NCI-H510A treated with DMSO at 0.1 percent for 48 hours (cell line): ENCODE measurements at regions not wholly inside any gene's neighbourhood (a gene's known extent, or its start where the extent isn't known, plus 50 kb on each side); places are given as distances from the start of the nearest gene placed in this dataset.

Source experiments
- DNase-seq: peaks from one replicate; lab custom pipeline; 2025; lab: John Stamatoyannopoulos, UW

DNA sequence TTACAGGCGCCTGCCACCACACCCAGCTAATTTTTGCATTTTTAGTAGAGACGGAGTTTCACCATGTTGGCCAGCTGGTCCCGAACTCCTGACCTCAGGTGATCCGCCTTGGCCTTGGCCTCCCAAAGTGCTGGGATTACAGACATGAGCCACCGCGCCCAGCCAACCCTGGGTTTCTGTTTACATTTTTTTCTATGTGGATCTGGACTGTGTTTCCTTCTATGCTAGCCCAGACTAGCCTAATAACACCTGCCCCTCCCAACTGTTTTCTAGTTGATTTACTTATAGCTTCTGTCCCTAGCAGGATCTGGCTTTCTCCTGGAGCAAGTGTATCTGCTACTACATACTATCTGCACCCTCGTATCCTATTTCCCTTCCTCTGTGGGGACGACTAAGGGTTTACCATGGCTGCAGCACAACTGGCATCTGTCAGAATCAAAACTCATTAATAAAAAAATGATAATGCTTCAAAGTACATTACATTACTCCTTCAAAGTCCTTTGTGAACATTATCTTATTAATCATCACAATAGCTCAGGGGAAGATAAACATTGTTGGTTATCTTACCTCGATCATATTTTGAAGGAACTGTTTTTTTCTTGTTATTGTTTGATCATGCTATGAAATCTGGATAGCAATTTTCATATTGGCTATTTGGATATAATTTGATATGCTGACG lies 228.3 kb downstream of the KLF5 start:
- DNase-seq, result peak; percentile 45

GRCh38 chr13:73286177-73286576 lies 227.4 kb downstream of the KLF5 start:
- no peak for DNase-seq

- no peak for DNase-seq
Observed at GRCh38 chr13:73284081-73284874, 225.5 kb downstream of the KLF5 start.

DNA sequence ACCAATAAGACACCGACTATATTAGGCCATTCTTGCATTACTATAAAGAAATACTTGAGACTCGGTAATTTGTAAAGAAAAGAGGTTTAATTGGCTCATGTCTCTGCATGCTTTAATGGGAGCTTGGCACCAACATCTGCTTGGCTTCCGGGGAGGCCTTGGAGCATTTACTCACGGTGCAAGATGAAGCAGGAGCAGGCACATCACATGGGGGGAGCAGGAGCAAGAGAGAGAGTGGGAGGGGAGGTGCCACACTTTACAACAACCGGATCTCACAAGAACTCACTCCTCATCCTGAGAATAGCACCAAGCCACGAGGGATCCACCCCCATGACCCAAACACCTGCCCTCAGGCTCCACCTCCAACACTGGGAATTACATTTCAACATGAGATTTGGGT lies 224.8 kb downstream of the KLF5 start:
- no peak for DNase-seq

DNA sequence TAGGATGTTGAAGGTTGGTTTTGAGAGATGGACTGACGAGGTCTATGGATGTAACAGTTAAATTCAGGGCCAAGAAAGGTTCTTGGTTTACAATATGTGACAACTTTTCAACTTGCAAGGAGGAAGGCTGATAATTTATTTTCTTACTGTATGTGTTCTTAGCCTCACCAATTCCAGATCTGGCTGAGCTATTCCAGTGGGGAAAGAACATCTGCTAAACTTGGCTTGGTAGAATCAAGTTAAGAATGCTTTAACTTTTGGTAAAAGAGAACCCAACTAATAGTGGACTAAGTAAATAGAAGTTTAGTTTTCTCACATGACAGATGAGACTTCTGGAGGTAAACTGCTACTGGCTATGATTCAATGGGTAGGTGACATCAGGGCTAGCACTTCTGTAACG lies 222.9 kb downstream of the KLF5 start:
- DNase-seq, result no peak

- DNase-seq, result no peak
Observed at GRCh38 chr13:73278186-73278585, 219.4 kb downstream of the KLF5 start.

DNA sequence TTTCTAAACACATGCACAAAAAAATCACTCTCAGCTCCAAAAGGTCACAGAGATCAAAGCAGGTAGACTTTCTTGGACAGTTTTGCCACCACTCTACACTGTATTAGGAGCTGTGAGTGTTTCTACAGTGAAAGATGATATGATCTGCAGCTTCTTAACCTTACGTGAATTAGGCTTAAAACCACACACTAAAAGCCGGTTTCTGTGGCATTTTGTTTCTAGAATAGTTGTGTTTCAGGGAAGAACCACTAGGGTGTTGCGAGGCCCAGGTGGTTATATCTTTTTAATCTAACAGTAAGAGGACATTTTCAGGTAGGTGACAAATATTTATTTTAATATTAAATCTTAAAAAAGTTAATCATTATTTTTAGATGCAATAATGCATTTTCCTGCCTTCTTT lies 216.4 kb downstream of the KLF5 start:
- DNase-seq, result no peak

DNA sequence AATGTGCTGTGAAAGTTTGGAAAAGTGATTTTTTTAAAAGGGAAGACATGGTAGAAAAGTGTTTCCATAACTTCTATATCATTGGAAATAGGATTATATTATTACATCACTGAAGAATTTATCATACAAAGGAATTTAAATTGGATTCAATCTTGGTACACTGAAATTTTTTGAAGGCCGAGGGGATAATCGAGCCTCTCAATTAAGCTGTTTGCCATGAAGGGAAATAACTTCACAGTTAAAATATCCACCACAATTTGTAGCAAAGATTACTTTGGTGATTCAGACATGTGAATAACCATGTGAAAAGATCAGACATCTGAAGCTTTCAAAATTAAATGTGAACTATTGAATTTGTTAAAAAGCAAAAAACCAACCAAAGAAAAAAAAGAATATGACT lies 215.3 kb downstream of the KLF5 start:
- DNase-seq, result no peak

DNA sequence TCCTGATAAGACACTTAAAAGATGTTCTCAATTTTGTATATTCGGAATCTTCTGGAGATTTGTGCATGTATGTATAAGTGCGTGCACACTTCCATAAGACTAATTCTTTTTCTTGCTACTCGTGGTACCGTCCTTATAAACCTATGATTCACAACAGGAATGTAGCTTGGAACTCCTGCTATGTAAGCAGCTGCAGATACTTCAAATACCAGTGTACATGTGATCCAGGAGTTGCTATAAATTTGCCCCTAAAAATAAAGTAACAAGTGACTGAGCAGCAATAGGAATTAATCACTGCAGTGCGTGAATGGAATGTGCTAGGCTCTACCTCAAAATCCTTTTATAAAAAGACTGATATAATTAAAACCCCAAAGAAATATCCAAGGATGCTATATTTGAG lies 214.9 kb downstream of the KLF5 start:
- DNase-seq, result no peak

- no peak for DNase-seq
Observed at GRCh38 chr13:73273276-73273675, 214.5 kb downstream of the KLF5 start.

DNA sequence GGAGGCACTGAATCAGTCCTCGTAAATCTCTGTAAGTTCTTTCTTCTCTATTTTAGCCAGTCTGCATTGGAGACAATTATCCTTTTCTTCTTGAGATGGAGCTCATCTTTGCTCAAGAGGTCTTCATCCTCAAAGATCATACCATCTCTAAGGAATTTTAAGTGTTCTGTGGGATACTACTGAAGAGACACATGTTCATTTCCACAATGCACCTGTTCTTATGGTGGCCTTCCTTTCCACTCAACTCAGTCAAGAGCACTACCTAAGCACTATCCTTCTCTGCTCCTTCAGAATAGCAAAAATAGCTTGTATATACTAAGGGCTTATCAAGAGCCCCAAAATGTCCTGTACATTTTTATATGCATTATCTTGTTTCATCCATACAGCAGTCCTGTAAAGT lies 214.0 kb downstream of the KLF5 start:
- DNase-seq, result no peak

- no peak for DNase-seq
Observed at GRCh38 chr13:73268306-73268705, 209.5 kb downstream of the KLF5 start.

DNA sequence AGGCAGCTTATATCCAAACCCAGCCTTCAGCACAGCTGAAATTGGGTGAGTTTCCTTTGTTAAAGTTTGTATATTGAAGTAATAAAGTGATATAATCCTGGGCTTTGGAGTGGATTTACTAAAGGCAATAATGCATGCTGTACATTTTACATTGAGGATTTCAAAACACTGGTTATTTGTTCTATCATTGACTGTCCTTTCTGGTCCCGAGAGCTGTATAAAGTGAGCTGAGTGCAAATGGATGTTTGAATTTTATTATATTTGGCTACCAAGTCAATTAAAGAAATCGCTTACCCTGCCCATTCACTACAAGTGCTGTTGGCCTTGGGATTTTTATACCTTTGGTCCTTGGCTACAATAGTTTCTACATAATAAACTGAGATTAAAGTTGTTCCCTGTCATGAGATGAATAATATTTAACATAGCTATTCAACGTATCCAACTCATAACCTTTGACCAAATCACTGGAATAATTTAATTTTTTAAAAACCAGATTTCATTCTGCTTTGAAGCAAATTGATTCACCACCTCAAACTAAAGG lies 207.9 kb downstream of the KLF5 start:
- DNase-seq, result no peak

- no peak for DNase-seq
Observed at GRCh38 chr13:73262862-73263627, 204.2 kb downstream of the KLF5 start.

DNA sequence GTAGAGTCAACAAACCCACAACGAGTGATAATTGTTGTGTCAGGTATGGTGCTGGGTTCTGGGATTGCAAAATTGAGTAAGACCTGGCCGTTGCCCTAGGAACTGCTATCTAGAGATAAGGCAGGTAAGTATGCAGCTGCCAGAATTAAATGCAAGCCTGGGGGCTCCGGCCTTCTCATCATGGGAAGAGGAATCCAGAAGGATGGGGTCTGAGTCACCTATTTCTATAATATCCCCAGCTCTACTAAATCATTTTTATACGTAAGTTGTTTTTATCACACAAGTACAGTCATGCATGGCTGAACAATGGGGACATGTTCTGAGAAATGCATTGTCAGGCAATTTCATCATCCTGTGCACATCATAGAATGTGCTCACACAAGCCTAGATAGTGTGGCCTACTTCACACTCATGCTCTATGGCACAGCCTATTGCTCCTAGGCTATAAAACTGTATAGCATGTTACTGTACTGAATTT lies 203.0 kb downstream of the KLF5 start:
- DNase-seq, result no peak

DNA sequence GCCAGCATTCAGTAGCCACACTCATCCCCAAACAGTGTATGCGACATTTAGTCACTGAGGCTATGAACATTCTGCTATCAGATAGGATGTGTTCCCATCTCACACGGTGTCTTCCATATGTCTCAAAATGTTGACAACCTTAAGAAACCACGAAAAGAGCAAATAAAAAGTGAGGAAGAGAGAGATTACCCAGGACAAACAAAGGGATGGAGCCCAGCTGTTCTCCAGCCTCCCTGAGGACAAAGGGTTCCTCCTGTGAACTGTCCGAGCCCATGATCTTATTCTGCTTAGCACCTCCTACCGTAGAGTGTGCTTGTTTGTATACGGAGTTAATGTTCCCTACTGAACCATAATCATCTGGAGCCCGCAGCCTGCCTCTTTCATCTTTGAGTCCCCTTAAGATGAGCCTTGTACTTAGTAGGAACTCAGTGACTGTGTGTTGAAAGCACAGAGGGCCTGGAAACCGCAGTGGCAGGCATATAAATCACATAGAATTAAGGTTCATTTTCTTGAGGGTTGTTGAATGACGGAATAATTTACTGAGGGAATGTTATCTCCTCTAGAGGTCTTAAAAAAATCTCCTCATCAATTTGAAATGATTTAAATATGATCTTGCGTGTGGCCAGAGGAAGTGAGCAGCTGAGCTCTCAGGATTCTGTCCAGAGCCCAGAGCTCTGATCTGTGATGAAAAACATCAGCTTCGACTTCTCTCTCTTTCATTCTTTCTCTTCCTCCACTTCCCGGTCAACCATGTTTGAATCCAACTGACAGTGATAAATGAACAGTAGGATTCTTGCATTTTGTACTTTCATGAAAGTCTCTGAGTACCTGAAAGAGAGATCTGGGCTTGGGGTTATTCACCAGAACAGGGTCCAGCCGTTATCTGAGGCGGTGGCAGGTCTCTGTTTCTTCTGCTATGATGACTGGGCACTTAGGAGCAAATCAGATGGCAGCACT lies 200.5 kb downstream of the KLF5 start:
- DNase-seq, result no peak

GRCh38 chr13:73258406-73258805 lies 199.6 kb downstream of the KLF5 start:
- DNase-seq, result no peak

DNA sequence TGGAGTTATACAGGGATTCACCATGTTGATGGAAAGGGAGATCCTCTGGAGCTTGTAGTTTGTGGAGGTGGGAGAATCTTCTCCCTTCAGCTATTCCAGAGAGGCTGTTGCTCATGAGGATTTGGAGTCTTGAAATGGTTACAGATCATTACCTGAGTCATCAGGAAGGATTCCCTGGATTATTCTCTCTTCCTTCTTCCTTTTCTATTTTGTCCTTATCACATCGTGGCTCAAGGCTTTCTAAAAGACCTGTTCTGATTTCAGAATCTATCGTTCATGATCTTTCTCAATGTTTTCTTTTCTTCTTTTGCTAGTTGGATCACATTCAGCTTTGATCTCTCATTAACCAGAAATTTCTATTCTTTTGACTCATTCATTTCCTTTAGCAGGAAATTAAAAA lies 196.0 kb downstream of the KLF5 start:
- DNase-seq, result no peak

GRCh38 chr13:73251626-73252265 lies 192.9 kb downstream of the KLF5 start:
- DNase-seq, result no peak

DNA sequence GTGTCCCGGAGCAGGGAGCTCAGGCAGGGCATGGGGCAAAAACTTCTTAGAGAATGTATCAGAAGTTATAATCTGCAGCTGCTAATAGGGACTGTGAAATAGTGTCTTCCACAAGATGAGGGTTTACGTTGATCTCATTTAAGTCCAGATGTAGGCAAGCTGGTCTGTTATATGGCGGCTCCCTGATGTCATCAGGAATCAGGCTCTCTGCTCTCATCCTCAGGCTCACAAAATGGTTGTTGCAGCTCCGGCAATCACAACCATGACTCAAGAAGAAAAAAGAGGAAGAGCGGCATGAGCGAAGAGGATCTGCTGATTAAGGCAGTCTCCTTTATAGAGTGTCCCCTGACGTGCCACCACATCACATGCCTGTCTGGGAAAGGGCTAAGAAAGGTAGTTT lies 191.3 kb downstream of the KLF5 start:
- DNase-seq, result no peak
